Breast epithelium (tissue), 4 donors: ENCODE measurements at regions not wholly inside any gene's neighbourhood (a gene's known extent, or its start where the extent isn't known, plus 50 kb on each side); places are given as distances from the start of the nearest gene placed in this dataset.
A peak's percentile ranks its signal among the peaks of the same experiment; 100 is the strongest.

ENCODE experiments used
- DNase-seq, 2 donors: peaks; one replicate each; pipeline ENCODE4 v3.0.0-alpha.2; 2019; ENCODE audit warnings: low spot score in 2 of 2
- H3K27ac ChIP-seq, 2 donors: fragments of 200-600 bp; sonication (generic) in 1 of 2; one replicate each; pipeline ENCODE4 v1.5.1; 2016 to 2019; ENCODE audit warnings: mild to moderate bottlenecking in 1 of 2
- H3K27me3 ChIP-seq, 2 donors: fragments of 200-600 bp; sonication (generic) in 1 of 2; one replicate each; pipeline versions ENCODE4 v1.5.1 to v1.6.0; 2017 to 2019; ENCODE audit warnings: control low read depth in 1 of 2, mild to moderate bottlenecking in 1 of 2
- H3K36me3 ChIP-seq: fragments of 200-600 bp; one replicate; pipeline ENCODE4 v1.5.1; 2019
- H3K4me1 ChIP-seq, 2 donors: fragments of 200-600 bp; sonication (generic); one replicate each; pipeline ENCODE4 v1.5.1; 2016 to 2019; ENCODE audit warnings: control low read depth in 1 of 2
- H3K4me3 ChIP-seq, 3 donors: fragments of 200-600 bp; sonication (generic); 1 replicate in 2 of 3; 2 replicates in 1 of 3; pipeline ENCODE4 v1.5.1; 2016 to 2019; ENCODE audit warnings: mild to moderate bottlenecking in 3 of 3, moderate library complexity in 2 of 3
- H3K9me3 ChIP-seq, 2 donors: fragments of 200-600 bp; sonication (generic) in 1 of 2; one replicate each; pipeline ENCODE4 v1.5.1; 2016 to 2019; ENCODE audit warnings: control low read depth in 1 of 2
- POLR2A ChIP-seq: fragments of 450-650 bp; IDR thresholded peaks from one replicate; pipeline ENCODE4 v1.6.1; 2016; ENCODE audit warnings: antibody characterized with exemption, mild to moderate bottlenecking, moderate library complexity
- POLR2AphosphoS5 ChIP-seq, 3 donors: sonication (generic); formaldehyde crosslinking; IDR thresholded peaks; one replicate each; pipeline ENCODE4 v1.6.1; 2017; ENCODE audit warnings: antibody characterized with exemption in 3 of 3
- intact Hi-C: fragments of 100-400 bp; cut with DNase I; formaldehyde crosslinking; loops from one replicate; pipeline ENCODE4 v1.15.1; 2023; ENCODE audit warnings: low total_unique reads
- TF ChIP-seq, protein P1 (sequence below), 3 donors: fragments of 450-650 bp; IDR thresholded peaks; one replicate each; pipeline ENCODE4 v1.5.1; 2016 to 2017; ENCODE audit warnings: antibody characterized with exemption in 3 of 3, mild to moderate bottlenecking in 3 of 3, moderate library complexity in 3 of 3

DNA sequence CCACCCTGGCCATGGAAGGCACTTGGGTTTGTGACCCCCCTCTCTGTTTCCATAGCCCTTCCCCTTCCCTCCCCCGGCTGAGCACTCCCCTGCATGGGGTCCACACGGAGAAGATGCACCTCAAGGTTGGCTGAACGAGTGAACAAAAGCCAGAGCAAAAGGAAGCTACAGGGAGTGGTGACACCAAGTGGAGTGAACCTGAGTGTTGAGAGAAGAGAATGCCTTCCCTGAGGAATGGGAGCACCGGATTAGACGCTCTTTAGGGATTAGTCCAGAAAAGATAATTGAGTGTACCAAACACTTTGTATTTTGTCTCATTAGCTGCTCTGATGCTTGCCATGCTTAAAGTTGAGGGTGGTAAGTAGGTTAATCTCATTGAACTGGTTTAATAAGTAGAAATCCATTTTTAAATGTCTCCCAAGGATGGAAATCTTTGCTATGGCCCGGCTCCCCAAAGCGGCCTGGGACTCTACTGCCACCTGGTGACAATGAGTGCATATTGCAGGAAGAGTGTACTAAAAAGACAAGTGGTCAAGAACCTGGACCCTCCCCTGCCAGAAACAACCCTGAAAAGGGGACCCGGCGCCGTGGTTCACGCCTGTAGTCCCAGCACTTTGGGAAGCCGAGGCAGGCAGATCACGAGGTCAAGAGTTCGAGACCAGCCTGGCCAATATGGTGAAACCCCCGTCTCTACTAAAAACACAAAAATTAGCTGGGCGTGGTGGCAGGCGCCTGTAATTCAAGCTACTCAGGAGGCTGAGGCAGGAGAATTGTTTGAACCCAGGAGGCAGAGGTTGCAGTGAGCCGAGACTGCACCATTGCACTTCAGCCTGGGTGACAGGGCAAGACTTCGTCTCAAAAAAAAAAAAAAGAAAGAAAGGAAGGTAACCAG, 150.6 kb upstream of the ZC3H12A start:
- Histone ChIP-seq H3K27ac (no peak overlapping the region), H3K4me3 (no peak overlapping the region), H3K36me3 (no peaks in the 10 kb centered on the region), H3K9me3 (peaks cover 7% of the 10 kb centered on the region in 2 donors), H3K27me3 (peaks cover 0 to 14% of the 10 kb centered on the region in 2 donors), H3K4me1 (no peaks in the 10 kb centered on the region)
- TF ChIP-seq POLR2AphosphoS5 (IDR thresholded peaks at IDR 0.05) (no peak), POLR2A (no peak)
- TF ChIP-seq, protein P1, sequence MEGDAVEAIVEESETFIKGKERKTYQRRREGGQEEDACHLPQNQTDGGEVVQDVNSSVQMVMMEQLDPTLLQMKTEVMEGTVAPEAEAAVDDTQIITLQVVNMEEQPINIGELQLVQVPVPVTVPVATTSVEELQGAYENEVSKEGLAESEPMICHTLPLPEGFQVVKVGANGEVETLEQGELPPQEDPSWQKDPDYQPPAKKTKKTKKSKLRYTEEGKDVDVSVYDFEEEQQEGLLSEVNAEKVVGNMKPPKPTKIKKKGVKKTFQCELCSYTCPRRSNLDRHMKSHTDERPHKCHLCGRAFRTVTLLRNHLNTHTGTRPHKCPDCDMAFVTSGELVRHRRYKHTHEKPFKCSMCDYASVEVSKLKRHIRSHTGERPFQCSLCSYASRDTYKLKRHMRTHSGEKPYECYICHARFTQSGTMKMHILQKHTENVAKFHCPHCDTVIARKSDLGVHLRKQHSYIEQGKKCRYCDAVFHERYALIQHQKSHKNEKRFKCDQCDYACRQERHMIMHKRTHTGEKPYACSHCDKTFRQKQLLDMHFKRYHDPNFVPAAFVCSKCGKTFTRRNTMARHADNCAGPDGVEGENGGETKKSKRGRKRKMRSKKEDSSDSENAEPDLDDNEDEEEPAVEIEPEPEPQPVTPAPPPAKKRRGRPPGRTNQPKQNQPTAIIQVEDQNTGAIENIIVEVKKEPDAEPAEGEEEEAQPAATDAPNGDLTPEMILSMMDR (IDR thresholded peaks at IDR 0.05): peak in 1 of 3 donors; percentile 39
- DNase-seq: no peak
- intact Hi-C loops: no loop called here

DNA sequence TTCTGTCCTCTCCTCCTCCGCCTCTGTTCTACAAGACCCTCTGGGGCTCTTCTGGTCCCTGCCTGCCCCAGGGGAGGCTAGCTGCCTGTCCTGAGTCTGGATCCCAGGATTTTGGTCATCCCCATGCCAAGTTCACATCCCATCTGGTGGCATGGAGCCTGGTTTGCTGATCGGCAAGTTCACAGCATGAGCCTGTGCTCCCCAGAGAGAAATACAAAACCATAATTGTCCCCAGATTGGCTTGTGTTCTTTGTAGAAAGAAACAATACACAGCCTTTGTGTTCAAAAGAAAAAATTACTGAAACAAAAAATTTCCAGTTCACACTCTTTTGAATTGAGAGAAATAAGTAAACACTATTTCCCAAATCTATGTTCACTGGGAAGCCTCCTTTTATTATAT, 149.4 kb upstream of the ZC3H12A start:
- intact Hi-C loops: no loop called here
- no peaks in the 10 kb centered on the region for H3K36me3 ChIP-seq

DNA sequence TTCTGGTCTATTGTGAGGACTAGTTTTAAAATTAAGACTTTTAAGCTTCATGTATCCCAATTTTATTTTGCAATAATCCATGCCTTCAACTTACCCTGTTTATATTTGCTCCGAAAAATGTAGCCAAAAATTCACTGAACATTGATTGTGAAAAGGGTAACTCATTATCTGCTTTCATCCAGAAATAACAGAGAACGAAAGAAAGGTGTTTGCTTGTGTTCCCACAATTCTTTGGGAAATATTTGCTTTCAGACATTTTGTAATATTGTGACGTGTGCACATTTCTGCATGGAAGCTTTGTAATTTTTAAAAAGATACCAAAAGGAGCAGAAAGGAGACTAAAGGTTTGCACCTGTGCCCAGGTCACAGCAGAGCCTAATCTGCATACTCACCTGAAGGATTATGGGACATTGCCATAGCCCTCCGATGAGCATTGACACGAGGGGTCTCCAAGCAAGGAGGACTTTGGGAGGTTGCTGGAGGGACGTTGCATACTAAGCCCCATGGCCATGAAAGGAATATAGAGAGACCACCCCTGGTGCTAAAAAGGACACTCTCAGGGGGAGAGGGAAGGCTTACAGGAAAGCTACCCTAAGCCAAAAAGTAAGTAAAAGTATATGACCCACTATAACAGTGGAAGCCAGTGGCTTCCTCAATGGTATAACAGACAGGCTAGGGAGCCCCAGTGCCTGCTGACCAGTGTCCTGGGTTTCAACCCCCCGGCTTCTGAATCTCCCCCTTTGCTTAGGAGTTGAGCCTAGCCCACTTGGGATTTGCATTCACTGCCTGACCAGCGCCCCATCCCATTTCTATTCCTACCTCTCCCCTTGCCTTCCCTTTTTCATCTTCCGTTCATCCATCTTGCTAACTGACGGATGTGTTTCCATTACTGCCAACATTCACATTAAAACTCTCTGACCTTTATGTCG, 148.6 kb upstream of the ZC3H12A start:
- Histone ChIP-seq H3K4me3 (no peak overlapping the region), H3K27me3 (peaks cover 0 to 6% of the 10 kb centered on the region in 2 donors), H3K36me3 (no peaks in the 10 kb centered on the region), H3K4me1 (no peaks in the 10 kb centered on the region), H3K27ac (no peak overlapping the region), H3K9me3 (peaks cover 7% of the 10 kb centered on the region in 2 donors)
- DNase-seq: no peak
- no peak for TF ChIP-seq POLR2AphosphoS5 (IDR thresholded peaks at IDR 0.05)
- no peak for TF ChIP-seq POLR2A
- TF ChIP-seq, protein P1 (IDR thresholded peaks at IDR 0.05): no peak
- intact Hi-C loops: no loop called here

More for the DNA sequence above, 149.4 kb upstream of the ZC3H12A start:
- Histone ChIP-seq H3K27ac (no peak overlapping the region), H3K9me3 (peaks cover 7% of the 10 kb centered on the region in 2 donors), H3K4me3 (no peak overlapping the region), H3K4me1 (no peaks in the 10 kb centered on the region), H3K27me3 (peaks cover 0 to 11% of the 10 kb centered on the region in 2 donors)
- no peak for DNase-seq
- no peak for TF ChIP-seq POLR2AphosphoS5 (IDR thresholded peaks at IDR 0.05)
- TF ChIP-seq, protein P1 (IDR thresholded peaks at IDR 0.05): no peak
- no peak for TF ChIP-seq POLR2A

- H3K4me3 ChIP-seq: no peak overlapping the region
- TF ChIP-seq, protein P1 (IDR thresholded peaks at IDR 0.05): no peak
- intact Hi-C loops: no loop called here
- H3K4me1 ChIP-seq: no peaks in the 10 kb centered on the region
- DNase-seq: no peak
- peaks cover 0 to 3% of the 10 kb centered on the region in 2 donors for H3K27me3 ChIP-seq
- H3K27ac ChIP-seq: no peak overlapping the region
- no peaks in the 10 kb centered on the region for H3K36me3 ChIP-seq
- no peaks in the 10 kb centered on the region for H3K9me3 ChIP-seq
Measured at GRCh38 chr1:37332126-37332525, 142.3 kb upstream of the ZC3H12A start.
